HG03575 (cell line): ENCODE measurements at regions not wholly inside any gene's neighbourhood (a gene's known extent, or its start where the extent isn't known, plus 50 kb on each side); places are given as distances from the start of the nearest gene placed in this dataset.
"Not testable (repeated sequence)": the region's sequence is repeated elsewhere in the genome, so short reads cannot be mapped to it uniquely, and the experiment has no call there.

Experiments
- ATAC-seq: cut with Tn5 transposase; IDR thresholded peaks from one replicate; pipeline ENCODE4 v1.9.1; 2021; ENCODE audit not compliant: unreplicated experiment, insufficient number of reproducible peaks, low FRiP score; ENCODE audit errors: extremely low read depth

DNA sequence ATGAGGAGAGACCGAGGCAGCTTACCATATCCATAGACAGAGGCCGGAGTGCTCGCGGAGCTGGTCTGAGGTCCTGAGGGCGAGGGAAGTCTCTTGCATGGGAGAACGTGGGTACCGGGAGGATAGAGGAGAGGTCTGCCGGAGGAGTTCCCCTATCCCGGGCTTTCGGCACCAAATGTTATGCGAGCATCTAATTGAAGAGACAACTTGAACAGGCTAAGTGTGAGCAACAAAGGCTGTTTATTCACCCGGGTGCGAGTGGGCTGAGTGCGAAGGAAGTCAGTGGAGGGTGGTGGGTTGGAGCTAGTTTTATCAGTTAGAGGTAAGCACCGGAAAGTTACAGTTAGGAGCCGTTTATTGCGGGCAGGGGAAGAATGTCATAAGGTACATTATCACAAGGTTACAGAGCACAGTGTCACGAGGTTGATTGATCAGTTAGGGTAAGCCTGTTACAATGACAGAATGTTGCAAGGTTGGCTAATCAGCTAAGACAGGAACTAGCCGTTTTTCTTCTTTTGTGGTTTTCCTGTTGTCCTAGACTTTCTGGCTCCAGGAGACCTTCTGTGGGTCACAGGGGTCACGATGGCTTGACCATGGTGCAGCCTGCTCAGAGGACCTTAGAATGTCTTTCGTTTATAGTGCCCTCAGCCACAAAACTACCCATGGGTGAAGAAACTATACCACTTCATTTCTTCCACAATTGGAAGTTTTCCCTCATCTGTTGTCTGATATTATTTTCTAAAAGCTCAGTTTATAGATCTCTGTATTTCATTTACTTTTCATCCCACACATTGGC is 746.0 kb upstream of the ADGRB3 start:
- no peak for ATAC-seq

DNA sequence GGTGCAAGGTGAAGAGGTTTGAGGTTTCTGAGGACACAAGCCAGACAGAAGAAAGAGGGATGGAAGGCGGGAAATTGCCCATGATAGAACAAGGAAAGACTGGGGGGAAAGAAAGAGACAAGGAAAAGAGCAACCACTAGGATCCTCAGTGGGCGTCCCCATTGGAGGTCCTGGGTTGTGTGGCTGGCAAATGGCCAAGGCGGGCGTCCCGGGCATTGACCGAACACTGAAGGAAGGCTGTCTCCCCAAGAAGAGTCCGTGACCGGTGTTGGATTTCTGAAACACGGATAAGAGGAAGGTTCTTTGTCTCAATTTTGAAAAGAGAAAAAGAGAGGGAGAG is 746.6 kb upstream of the ADGRB3 start:
- no peak for ATAC-seq

DNA sequence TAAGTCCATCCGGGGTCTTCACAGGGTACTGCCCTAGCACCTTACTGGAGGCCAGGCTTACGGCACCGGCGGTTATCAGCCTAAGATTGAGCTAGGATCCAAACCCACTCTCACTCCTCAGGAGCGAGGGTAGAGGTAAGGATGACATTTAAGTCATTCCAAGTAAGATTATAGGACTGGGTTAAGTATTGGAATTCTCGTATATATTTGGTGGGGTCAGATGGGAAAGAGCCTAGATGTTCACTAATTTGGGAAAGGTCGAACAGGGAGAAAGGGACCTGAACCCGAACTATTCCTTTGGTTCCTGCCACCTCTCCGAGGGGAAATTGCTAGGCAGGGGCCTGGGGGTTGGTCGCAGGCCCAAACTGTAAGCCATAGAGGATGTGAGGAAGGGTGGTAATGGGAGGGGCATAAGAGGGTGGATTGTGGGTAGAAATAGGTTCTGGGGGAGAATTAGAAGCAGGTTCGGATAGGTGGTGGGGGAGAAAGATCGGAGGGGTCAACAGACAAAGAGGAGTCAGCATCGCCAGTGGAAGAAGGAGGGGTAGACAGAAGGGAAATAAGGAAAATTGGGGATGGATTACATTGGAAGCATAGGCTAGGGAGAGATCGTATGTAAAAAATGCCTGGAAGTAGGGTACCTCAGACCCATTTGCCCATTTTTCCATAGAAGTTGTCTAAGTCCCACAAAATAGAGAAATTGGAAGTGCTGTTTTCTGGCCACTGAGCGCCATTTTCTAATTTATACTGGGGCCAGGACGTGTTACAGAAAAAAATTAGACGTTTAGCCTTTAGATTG is 747.1 kb upstream of the ADGRB3 start:
- ATAC-seq = no peak

DNA sequence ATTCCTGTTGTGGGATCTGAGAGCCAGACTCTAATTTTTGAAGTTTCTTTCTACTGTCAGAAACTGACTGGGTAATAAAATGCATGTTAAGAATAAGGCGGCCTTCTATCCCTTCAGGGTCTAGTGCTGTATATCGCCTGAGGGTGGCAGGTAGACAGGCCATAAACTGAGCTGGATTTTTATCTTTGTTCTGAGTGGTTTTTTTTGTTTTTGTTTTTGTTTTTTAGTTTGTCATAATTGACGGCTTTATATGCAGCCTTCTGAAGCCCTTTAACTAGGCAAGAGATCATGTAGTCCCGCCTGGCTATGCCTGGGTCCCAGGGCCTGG is 747.7 kb upstream of the ADGRB3 start:
- no peak for ATAC-seq

DNA sequence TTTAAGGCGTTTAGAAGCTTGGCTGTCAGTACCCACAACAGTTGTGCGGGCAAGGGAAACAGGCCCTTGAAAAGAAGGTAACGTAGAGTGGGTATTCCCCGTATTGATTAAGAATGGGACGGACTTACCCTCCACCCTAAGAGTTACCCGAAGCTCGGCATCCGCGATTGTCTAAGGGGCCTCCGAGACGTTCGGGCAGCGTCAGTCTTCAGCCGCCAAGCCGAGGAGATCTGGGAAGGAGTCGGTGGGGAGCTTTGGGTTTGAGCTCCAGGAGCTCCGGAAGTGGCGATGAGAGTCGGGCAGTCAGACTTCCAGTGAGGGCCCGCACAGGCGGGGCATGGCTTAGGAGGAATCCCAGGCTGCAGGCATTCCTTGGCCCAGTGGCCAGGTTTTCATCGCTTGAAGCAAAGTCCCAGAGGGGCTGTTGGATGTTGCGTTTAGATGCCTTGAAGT is 748.2 kb upstream of the ADGRB3 start:
- no peak for ATAC-seq

DNA sequence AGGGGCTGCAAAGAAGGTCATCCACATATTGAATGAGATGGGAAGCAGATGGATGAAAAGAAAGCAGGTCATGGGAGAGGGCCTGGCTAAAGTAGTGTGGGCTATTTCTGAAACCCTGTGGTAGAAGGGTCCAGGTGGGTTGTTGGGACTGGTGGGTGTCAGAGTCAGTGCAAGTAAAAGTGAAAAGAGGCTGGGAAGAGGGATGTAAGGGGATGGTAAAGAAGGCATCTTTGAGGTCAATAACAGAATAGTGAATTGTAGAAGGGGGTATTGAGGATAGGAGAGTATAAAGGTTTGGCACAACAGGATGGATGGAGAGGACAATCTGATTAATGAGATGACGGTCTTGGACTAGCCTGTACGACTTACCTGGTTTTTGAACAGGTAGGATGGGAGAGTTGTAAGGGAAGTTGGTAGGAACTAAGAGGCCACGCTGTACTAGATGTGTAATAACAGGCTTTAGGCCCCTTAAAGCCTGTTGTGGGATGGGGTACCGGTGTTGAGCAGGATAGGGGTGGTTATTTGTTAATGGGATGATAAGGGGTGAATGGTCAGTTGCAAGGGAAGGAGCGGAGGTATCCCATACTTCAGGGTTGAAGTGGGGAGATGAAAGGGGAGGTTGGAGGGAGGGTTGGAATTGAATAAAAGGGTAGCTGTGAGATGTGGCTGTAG is 748.9 kb upstream of the ADGRB3 start:
- no peak for ATAC-seq

DNA sequence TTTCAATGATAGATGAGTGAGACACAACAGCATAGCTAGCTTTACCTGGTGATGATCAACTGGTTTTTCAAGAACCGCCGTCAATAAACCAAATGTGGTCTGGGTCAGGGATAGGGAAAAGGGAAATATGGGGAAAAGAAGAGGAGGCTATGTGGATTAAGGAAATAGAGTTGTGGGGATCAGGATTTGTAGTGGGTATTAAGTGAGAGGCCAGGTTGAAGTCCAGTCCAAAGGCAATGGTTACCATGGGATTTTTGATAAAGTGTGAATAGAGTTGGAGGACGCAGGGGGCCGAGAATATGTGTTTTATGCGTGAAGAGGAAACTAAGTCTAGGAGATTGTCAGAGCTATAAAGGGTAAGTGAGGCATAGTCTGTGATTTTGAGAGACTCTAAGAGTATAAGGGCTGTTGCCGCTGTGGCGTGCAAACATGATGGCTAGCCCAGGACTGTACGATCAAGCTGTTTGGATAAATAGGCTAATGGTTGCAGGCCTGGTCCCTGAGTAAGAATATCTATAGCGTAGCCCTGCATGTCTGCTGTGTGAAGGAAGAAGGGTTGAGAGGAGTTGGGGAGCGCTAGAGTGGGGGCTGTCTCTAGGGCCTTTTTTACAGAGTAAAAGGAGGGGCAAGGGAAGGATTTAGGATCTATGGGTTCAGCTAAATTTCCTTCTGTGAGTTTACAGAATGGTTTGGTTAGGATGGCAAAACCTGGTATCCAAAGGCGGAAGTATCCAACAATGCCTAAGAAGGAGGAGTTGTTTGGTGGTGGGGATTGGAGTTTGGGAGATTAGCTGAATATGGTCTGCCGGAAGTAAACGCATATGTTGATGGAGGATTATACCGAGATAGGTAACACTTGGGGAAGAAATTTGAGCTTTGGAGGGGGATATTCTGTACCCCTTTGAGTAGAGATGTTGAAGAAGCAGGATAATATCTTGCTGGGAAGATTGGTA is 749.7 kb upstream of the ADGRB3 start:
- no peak for ATAC-seq

DNA sequence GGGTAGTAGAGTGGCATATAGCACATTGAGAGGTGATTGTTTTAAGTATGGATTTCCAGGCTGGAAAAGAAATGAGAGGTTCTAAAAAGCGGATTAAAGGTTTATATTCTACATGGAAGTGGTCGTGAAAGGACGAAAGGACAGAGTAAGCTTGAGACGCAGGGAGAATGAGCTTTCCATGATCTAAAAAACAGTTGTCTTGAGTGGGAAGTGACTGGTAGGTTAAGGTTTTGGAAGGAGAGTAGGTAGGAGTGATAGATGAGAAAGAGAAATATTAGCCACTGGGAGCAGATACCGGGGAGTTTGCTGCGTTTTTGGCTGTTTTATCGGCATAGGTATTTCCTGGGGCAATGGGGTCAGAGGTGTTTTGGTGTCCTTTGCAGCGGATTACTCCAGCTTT is 750.6 kb upstream of the ADGRB3 start:
- no peak for ATAC-seq

DNA sequence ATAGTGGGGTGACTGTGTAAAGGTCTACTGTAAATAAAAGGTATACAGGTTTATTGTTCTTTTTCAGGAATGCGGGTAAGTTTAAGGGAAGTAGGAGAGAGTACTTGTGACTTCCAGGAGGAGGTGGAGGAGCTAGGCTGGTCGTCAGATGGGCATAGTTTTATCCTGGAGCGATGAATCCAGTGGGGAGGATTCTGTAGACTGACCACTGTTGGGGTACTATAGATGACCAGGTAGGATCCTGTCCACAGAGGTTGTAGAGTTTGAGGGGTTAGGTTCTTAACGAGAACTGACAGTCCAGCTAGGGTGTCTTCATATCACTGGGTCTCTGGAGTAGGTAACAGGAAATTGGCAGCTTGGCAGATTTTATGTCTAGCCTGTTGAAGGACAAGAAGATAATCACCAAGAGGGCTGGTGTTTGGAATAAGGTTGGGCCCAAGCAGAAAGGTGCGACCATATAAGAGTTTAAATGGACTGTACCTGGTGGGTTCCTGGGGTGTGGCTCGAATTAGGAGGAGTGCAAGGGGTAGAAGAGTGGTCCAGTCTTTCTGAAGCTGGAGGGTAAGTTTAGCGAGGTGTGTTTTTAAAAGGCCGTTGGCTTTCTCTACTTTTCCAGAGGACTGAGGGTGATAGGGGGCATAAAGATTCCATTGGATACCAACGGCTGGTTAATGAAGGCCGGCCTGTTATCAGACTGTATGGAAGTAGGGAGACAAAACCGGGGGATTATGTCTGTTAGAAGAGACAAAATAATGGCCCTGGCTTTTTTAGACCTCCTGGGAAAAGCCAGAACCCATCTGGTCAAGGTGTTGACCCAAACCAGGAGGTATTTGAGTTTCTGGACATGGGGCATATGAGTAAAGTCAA is 751.3 kb upstream of the ADGRB3 start:
- no peak for ATAC-seq

DNA sequence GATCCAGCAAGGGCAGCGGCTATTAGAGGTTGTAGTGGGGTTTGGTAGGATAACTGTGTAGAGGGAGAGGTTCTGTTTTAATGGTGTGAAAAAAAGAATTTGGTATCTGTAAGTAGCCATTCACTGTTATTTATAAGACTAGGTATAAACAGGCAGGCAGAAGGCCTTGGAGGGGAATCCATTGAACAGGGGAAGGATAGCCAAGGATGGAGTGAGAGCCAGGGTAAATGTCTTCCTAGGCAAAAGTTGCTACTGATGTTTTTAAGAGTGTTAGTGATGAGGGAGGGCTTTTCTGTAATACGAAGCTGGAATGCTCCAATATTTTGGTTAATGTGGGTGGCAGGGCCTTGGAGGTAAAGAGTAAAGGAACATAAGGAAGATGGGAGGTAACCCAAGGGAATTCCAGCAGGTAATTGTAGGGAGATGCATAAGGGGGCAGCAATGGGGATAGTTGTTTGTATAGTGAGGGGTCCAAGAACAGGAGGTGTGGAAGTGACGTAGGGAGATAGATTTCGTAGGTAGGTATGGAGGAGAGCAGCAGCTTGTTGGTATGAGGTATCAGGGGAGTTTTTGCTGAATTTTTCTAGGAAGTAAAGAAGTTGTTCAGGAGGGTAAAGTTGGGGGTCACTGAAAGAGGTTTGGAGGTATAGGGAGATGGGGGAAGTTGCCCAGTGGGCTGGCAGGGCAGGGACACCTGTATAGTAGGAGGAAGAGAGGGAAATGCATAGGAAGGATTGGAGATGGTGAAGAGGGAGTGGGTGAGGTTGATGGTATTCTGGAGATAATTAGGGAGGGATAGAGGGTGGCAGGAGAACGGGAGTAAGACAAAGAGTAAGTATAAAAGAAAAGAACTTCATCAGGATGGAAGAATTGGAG is 752.4 kb upstream of the ADGRB3 start:
- no peak for ATAC-seq

DNA sequence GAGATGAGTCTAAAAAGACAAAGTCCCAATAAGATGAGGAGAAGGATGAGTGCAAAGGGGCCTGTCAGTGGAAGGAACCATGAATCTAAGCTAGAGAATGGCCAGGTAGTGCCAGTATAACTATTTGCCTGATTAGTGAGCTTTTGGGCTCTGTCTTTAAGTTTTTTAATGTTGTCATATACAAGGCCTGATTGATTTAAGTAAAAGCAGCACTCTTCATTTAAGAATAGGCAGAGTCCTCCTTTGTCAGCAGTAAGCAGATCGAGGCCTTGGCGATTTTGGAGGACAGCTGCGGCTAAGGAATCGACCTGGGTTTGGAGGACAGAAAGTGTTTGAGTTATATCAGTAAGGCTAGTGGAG is 753.4 kb upstream of the ADGRB3 start:
- no peak for ATAC-seq

DNA sequence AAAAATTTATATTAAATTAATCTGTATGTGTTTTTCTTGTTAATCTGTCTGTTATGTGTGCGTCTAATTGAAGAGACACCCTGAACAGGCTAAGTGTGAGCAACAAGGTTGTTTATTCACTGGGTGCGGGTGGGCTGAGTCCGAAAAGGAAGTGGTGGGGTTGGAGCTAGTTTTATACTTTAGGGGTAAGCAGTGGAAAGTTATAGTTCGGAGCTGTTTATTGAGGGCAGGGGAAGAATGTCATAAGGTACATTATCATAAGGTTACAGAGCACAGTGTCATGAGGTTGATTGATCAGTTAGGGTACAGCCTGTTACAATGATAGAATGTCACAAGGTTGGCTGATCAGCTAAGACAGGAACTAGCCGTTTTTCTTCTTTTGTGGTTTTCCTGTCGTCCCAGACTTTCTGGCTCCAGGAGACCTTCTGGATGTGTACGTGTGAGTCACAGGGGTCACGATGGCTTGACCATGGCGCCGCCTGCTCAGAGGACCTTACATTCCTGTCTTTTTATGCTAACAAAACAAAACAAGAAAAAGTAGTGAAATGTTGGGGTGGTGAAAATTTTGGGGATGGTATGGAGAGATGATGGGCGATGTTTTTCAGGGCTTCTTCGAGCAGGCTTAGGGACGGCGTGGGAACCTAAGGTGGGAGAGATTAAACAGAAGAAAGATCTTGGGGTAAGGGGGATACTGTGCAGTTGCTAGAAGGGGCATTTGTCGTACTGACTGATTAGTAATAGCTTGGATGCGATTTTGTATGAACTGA is 754.0 kb upstream of the ADGRB3 start:
- no peak for ATAC-seq

DNA sequence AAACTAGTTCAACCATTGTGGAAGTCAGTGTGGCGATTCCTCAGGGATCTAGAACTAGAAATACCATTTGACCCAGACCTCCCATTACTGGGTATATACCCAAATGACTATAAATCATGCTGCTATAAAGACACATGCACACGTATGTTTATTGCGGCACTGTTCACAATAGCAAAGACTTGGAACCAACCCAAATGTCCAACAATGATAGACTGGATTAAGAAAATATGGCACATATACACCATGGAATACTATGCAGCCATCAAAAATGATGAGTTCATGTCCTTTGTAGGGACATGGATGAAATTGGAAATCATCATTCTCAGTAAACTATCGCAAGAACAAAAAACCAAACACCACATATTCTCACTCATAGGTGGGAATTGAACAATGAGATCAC is 754.7 kb upstream of the ADGRB3 start:
- ATAC-seq = not testable (repeated sequence)

DNA sequence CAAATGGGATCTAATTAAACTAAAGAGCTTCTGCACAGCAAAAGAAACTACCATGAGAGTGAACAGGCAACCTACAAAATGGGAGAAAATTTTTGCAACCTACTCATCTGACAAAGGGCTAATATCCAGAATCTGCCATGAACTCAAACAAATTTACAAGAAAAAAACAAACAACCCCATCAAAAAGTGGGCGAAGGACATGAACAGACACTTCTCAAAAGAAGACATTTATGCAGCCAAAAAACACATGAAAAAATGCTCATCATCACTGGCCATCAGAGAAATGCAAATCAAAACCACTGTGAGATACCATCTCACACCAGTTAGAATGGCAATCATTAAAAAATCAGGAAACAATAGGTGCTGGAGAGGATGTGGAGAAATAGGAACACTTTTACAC is 755.2 kb upstream of the ADGRB3 start:
- not testable (repeated sequence) for ATAC-seq

DNA sequence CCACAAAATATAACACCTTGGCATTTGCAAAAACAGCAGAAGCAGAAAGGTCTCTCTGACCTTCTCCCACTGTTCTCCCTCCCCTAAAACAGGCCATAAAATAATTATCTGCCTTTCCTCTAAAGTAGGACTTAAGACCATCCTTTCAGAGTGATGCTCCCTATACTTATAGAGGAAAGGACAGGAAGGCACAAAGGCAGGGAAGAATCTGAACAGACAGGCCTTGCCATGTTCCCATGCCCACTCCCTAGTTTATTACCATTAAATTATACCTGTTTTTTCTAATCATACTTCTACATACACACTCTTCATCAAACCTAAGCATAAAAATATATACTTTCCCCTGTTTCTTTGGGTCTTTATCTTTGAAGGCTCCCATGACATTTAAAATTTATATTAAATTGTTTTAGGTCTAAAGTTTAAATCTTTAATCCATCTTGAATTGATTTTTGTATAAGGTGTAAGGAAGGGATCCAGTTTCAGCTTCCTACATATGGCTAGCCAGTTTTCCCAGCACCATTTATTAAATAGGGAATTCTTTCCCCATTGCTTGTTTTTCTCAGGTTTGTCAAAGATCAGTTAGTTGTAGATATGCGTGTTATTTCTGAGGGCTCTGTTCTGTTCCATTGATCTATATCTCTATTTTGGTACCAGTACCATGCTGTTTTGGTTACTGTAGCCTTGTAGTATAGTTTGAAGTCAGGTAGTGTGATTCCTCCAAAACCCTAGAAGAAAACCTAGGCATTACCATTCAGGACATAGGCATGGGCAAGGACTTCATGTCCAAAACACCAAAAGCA is 755.8 kb upstream of the ADGRB3 start:
- ATAC-seq = not testable (repeated sequence)

DNA sequence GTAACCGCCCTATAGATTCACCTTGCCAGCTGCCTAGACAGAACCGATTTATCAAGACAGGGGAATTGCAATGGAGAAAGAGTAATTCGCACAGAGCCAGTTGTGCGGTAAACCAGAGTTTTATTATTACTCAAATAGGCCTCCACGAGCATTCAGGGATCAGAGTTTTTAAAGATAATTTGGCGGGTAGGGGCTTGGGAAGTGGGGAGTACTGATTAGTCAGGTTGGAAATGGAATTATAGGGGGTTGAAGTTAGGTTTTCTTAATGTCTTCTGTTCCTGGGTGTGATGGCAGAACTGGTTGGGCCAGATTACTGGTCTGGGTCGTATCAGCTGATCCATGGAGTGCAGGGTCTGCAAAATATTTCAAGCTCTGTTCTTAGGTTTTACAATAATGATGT is 756.9 kb upstream of the ADGRB3 start:
- ATAC-seq = not testable (repeated sequence)
